ENCODE measurements at regions not wholly inside any gene's neighbourhood (a gene's known extent, or its start where the extent isn't known, plus 50 kb on each side); places are given as distances from the start of the nearest gene placed in this dataset.
"Not testable (repeated sequence)": the region's sequence is repeated elsewhere in the genome, so short reads cannot be mapped to it uniquely, and the experiment has no call there.

DNA sequence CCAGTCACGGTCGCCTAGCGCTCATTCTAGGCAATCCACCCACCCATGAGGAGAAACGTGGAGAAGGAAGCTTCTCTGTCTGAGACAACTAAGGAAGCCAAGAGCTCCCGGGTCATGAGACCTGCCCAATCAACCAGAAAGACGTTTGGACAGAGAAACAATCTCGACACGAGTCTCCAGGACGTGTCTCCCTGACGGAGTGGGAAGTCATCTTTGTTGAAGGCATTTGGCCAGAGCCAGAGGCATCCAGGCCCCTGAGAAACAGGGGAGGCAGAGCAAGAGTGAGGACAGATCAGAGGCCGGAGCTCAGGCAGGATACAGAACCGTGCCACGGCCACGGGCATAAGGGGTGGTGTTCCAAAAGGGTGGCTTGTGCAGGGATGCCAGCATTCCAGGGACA, 479.0 kb downstream of the SPATA31A7 start (continued):
- TF ChIP-seq, protein P1, sequence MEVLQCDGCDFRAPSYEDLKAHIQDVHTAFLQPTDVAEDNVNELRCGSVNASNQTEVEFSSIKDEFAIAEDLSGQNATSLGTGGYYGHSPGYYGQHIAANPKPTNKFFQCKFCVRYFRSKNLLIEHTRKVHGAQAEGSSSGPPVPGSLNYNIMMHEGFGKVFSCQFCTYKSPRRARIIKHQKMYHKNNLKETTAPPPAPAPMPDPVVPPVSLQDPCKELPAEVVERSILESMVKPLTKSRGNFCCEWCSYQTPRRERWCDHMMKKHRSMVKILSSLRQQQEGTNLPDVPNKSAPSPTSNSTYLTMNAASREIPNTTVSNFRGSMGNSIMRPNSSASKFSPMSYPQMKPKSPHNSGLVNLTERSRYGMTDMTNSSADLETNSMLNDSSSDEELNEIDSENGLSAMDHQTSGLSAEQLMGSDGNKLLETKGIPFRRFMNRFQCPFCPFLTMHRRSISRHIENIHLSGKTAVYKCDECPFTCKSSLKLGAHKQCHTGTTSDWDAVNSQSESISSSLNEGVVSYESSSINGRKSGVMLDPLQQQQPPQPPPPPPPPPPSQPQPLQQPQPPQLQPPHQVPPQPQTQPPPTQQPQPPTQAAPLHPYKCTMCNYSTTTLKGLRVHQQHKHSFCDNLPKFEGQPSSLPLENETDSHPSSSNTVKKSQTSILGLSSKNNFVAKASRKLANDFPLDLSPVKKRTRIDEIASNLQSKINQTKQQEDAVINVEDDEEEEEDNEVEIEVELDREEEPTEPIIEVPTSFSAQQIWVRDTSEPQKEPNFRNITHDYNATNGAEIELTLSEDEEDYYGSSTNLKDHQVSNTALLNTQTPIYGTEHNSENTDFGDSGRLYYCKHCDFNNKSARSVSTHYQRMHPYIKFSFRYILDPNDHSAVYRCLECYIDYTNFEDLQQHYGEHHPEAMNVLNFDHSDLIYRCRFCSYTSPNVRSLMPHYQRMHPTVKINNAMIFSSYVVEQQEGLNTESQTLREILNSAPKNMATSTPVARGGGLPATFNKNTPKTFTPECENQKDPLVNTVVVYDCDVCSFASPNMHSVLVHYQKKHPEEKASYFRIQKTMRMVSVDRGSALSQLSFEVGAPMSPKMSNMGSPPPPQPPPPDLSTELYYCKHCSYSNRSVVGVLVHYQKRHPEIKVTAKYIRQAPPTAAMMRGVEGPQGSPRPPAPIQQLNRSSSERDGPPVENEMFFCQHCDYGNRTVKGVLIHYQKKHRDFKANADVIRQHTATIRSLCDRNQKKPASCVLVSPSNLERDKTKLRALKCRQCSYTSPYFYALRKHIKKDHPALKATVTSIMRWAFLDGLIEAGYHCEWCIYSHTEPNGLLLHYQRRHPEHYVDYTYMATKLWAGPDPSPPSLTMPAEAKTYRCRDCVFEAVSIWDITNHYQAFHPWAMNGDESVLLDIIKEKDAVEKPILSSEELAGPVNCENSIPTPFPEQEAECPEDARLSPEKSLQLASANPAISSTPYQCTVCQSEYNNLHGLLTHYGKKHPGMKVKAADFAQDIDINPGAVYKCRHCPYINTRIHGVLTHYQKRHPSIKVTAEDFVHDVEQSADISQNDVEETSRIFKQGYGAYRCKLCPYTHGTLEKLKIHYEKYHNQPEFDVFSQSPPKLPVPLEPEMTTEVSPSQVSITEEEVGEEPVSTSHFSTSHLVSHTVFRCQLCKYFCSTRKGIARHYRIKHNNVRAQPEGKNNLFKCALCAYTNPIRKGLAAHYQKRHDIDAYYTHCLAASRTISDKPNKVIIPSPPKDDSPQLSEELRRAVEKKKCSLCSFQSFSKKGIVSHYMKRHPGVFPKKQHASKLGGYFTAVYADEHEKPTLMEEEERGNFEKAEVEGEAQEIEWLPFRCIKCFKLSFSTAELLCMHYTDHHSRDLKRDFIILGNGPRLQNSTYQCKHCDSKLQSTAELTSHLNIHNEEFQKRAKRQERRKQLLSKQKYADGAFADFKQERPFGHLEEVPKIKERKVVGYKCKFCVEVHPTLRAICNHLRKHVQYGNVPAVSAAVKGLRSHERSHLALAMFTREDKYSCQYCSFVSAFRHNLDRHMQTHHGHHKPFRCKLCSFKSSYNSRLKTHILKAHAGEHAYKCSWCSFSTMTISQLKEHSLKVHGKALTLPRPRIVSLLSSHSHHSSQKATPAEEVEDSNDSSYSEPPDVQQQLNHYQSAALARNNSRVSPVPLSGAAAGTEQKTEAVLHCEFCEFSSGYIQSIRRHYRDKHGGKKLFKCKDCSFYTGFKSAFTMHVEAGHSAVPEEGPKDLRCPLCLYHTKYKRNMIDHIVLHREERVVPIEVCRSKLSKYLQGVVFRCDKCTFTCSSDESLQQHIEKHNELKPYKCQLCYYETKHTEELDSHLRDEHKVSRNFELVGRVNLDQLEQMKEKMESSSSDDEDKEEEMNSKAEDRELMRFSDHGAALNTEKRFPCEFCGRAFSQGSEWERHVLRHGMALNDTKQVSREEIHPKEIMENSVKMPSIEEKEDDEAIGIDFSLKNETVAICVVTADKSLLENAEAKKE (CRISPR knock-in tag; IDR thresholded peaks at IDR 0.05): no peak
- no peak for TF ChIP-seq STAT1 (IDR thresholded peaks at IDR 0.05; ENCODE audit: unreplicated experiment)

DNA sequence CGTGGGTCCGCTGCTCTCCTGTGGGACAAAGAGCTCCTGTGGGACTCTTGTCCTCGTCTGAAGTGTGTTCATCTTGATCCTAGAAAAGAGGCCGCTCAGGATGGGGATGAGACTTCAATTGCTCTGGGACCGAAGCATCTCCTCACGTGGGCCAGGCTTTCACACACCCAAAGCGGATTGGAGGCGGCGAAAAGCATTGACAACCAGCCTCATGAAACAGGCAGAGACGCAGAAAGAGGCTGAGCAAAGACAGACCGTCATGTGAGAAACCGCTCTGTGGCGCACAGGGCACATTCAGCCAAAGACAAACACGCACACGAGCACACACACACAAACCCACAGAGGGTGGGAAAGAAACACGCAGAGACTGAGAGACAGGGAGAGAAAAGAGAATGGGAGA, 479.5 kb downstream of the SPATA31A7 start:
- Mint-ChIP-seq H3K36me3 (ENCODE audit: low read depth) (peaks cover 55% of the 10 kb centered on the region), H3K27me3 (ENCODE audit: insufficient read depth, low read depth, poor library complexity) (peaks cover 14% of the 10 kb centered on the region), H3K4me3 (no peak overlapping the region), H3K27ac (no peak overlapping the region), H3K4me1 (no peaks in the 10 kb centered on the region), H3K9me3 (peaks cover 97% of the 10 kb centered on the region)
- no peaks in the 10 kb centered on the region for H3K9me2 ChIP-seq (ENCODE audit: insufficient read depth)
- no peaks in the 10 kb centered on the region for H3K4me1 ChIP-seq (ENCODE audit: insufficient read depth)
- no peak overlapping the region for H2AFZ ChIP-seq
- H3K4me2 ChIP-seq: no peak overlapping the region
- TF ChIP-seq, protein P2, sequence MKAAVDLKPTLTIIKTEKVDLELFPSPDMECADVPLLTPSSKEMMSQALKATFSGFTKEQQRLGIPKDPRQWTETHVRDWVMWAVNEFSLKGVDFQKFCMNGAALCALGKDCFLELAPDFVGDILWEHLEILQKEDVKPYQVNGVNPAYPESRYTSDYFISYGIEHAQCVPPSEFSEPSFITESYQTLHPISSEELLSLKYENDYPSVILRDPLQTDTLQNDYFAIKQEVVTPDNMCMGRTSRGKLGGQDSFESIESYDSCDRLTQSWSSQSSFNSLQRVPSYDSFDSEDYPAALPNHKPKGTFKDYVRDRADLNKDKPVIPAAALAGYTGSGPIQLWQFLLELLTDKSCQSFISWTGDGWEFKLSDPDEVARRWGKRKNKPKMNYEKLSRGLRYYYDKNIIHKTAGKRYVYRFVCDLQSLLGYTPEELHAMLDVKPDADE (IDR thresholded peaks at IDR 0.05): no peak
- TF ChIP-seq, protein P3, sequence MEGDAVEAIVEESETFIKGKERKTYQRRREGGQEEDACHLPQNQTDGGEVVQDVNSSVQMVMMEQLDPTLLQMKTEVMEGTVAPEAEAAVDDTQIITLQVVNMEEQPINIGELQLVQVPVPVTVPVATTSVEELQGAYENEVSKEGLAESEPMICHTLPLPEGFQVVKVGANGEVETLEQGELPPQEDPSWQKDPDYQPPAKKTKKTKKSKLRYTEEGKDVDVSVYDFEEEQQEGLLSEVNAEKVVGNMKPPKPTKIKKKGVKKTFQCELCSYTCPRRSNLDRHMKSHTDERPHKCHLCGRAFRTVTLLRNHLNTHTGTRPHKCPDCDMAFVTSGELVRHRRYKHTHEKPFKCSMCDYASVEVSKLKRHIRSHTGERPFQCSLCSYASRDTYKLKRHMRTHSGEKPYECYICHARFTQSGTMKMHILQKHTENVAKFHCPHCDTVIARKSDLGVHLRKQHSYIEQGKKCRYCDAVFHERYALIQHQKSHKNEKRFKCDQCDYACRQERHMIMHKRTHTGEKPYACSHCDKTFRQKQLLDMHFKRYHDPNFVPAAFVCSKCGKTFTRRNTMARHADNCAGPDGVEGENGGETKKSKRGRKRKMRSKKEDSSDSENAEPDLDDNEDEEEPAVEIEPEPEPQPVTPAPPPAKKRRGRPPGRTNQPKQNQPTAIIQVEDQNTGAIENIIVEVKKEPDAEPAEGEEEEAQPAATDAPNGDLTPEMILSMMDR (conservative IDR thresholded peaks at IDR 0.05; ENCODE audit: low read depth in 2 of 2): no peak
- TF ChIP-seq JUNB (IDR thresholded peaks at IDR 0.05; ENCODE audit: unreplicated experiment) (no peak), STAT1 (IDR thresholded peaks at IDR 0.05; ENCODE audit: unreplicated experiment) (no peak)
- no peaks in the 10 kb centered on the region for H4K20me1 ChIP-seq (replicated peaks; ENCODE audit: insufficient read depth)
- ATAC-seq (no peak), DNase-seq (ENCODE audit: low spot score) (no peak)
- H3K36me3 ChIP-seq (ENCODE audit: insufficient read depth): no peaks in the 10 kb centered on the region
- H3K27me3 ChIP-seq (ENCODE audit: insufficient read depth): no peaks in the 10 kb centered on the region
- H3K79me2 ChIP-seq (replicated peaks; ENCODE audit: insufficient read depth): no peaks in the 10 kb centered on the region
- H3K4me3 ChIP-seq: no peak overlapping the region
- no peaks in the 10 kb centered on the region for H3F3A ChIP-seq (replicated peaks; ENCODE audit: low read depth)
- H3K27ac ChIP-seq (ENCODE audit: low read depth): no peak overlapping the region

DNA sequence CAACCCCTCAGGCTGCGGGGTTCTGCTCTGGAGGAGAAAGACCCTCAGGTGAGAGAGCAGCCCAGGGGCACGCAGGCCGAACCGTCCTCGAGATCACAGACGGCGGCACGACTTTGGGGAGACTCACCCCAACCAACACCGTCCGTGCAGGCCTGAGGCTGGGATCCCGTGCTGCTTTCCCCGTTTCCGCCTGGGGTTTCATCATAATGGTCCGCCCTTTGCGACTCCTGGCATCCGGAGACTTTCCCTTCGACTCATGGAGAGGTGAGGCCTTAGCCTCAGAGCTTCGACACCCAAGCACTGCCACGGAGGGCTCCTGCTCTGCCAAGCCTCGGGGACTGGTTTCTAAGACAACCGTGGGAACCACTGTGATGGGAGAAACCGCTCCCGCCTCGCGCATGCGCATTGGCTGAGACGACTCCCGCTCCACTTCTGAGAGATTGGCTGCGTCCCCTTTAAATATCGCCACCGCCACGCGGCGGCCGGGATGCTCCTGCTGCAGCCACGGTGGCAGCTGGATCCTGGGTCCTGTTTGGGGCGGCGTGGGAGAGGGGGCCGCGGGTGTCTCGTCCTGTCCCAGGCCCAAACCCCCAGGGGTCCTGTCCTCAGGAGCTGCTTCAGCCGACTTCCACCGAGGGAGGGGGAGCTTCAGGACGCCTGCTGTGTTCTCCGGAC, 480.1 kb downstream of the SPATA31A7 start:
- Mint-ChIP-seq H3K27me3 (ENCODE audit: insufficient read depth, low read depth, poor library complexity) (peaks cover 14% of the 10 kb centered on the region), H3K9me3 (peaks cover 98% of the 10 kb centered on the region), H3K36me3 (ENCODE audit: low read depth) (peaks cover 57% of the 10 kb centered on the region)
- not testable (repeated sequence) for H3K4me2 ChIP-seq; H3F3A ChIP-seq (replicated peaks; ENCODE audit: low read depth); ATAC-seq; H3K36me3 ChIP-seq (ENCODE audit: insufficient read depth); H3K9me2 ChIP-seq (ENCODE audit: insufficient read depth); H4K20me1 ChIP-seq (replicated peaks; ENCODE audit: insufficient read depth); H2AFZ ChIP-seq; H3K27ac Mint-ChIP-seq; H3K4me1 Mint-ChIP-seq; DNase-seq (ENCODE audit: low spot score); H3K27ac ChIP-seq (ENCODE audit: low read depth); H3K4me1 ChIP-seq (ENCODE audit: insufficient read depth); H3K4me3 ChIP-seq; H3K4me3 Mint-ChIP-seq; H3K79me2 ChIP-seq (replicated peaks; ENCODE audit: insufficient read depth); H3K27me3 ChIP-seq (ENCODE audit: insufficient read depth)

Data from GM23338 (cell line).